ENCODE measurements at regions not wholly inside any gene's neighbourhood (a gene's known extent, or its start where the extent isn't known, plus 50 kb on each side); places are given as distances from the start of the nearest gene placed in this dataset.

DNA sequence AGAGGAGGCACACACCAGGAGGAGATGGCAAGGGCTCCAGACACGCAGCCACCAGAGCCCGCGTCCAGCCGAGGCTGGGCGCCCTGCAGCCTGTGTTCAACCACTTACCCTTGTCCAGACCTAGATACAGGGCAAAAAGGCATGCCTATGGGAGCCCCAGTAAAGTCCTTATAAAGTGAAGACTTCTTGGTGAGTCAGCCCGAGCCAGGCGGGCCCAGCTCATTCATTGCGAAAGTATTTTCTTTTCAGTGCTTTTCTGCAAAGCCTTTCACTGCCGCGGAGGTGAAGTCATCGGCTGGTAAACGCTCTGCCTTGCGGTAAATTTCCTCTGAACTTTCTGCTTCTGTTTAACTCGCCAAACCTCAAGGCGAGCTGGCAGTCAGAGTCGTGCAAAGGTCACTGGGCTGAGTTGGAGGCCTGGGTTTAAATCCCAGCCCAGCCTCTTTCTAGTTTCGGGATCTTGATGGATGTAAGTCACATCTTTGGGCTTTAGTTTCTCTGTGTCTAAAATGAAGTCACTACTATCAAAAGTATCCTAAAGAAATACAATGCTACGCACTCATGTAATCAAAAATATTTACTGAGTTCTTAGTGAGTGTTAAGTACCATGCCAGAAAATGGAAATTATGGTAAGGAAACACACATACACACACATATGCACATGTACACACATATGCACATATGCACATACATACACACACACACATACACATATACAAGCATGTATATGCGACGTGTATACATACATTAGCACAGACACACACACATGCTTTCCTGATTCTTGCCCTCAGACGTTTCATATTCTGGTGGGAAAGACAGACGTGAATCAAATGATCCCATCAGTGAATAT, 54.7 kb upstream of the IFFO2 start (continued):
- TF ChIP-seq ZBTB49 (CRISPR knock-in tag; IDR thresholded peaks at IDR 0.05; ENCODE audit: borderline replicate concordance) (no peak), MAF1 (CRISPR knock-in tag; IDR thresholded peaks at IDR 0.05; ENCODE audit: borderline replicate concordance) (no peak), NFKBIZ (CRISPR knock-in tag; IDR thresholded peaks at IDR 0.05) (0 out of 2 replicates have a peak, but pooled peaks have one; percentile 71), SMYD3 (CRISPR knock-in tag; IDR thresholded peaks at IDR 0.05) (no peak), AHR (CRISPR knock-in tag; IDR thresholded peaks at IDR 0.05) (no peak), ZC3H13 (CRISPR knock-in tag; IDR thresholded peaks at IDR 0.05) (no peak), POLR2AphosphoS5 (IDR thresholded peaks at IDR 0.05; ENCODE audit: low read depth, low read length) (no peak), ZNF350 (CRISPR knock-in tag; IDR thresholded peaks at IDR 0.05; ENCODE audit: borderline replicate concordance, low read depth) (peak; percentile 48; the same call in 1 of the 2 replicates), MYPOP (CRISPR knock-in tag; IDR thresholded peaks at IDR 0.05) (peak; percentile 30; the same call in 1 of the 2 replicates), ISX (CRISPR knock-in tag; conservative IDR thresholded peaks at IDR 0.05) (no peak), ZFP1 (CRISPR knock-in tag; IDR thresholded peaks at IDR 0.05) (0 out of 2 replicates have a peak, but pooled peaks have one; percentile 23), ZSCAN22 (CRISPR knock-in tag; IDR thresholded peaks at IDR 0.05) (no peak), GATA4 (IDR thresholded peaks at IDR 0.05; ENCODE audit: borderline replicate concordance, low read depth) (peak; percentile 49; the same call in 1 of the 2 replicates), SMARCC2 (IDR thresholded peaks at IDR 0.05) (no peak), NR2F1 (CRISPR knock-in tag; IDR thresholded peaks at IDR 0.05) (peak; percentile 36 to 46; a peak in 2 of 4 replicates), RFXAP (CRISPR knock-in tag; IDR thresholded peaks at IDR 0.05; ENCODE audit: borderline replicate concordance) (no peak), NCOA1 (CRISPR knock-in tag; IDR thresholded peaks at IDR 0.05) (no peak), ARNT (IDR thresholded peaks at IDR 0.05) (no peak), ZNF160 (CRISPR knock-in tag; IDR thresholded peaks at IDR 0.05) (no peak), PRPF4 (IDR thresholded peaks at IDR 0.05; ENCODE audit: low read depth, low read length, poor library complexity, severe bottlenecking) (no peak), ZNF232 (CRISPR knock-in tag; IDR thresholded peaks at IDR 0.05; ENCODE audit: borderline replicate concordance) (no peak), NRL (CRISPR knock-in tag; IDR thresholded peaks at IDR 0.05; ENCODE audit: borderline replicate concordance) (no peak), ZNF670 (CRISPR knock-in tag; IDR thresholded peaks at IDR 0.05; ENCODE audit: borderline replicate concordance) (no peak), ZBTB38 (CRISPR knock-in tag; IDR thresholded peaks at IDR 0.05) (no peak), TP53 (CRISPR knock-in tag; conservative IDR thresholded peaks at IDR 0.05) (no peak), ZNF558 (CRISPR knock-in tag; IDR thresholded peaks at IDR 0.05; ENCODE audit: borderline replicate concordance) (no peak)
- TF ChIP-seq, protein P1, sequence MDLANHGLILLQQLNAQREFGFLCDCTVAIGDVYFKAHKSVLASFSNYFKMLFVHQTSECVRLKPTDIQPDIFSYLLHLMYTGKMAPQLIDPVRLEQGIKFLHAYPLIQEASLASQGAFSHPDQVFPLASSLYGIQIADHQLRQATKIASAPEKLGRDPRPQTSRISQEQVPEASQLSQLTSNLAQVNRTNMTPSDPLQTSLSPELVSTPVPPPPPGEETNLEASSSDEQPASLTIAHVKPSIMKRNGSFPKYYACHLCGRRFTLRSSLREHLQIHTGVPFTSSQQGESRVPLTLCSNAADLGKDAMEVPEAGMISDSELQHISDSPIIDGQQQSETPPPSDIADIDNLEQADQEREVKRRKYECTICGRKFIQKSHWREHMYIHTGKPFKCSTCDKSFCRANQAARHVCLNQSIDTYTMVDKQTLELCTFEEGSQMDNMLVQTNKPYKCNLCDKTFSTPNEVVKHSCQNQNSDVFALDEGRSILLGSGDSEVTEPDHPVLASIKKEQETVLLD (CRISPR knock-in tag; IDR thresholded peaks at IDR 0.05; ENCODE audit: low read depth): 0 out of 2 replicates have a peak, but pooled peaks have one; percentile 22

Data from HepG2 (cell line).